DOHH2 (cell line): ENCODE measurements at regions not wholly inside any gene's neighbourhood (a gene's known extent, or its start where the extent isn't known, plus 50 kb on each side); places are given as distances from the start of the nearest gene placed in this dataset.

Experiments used
- H3F3A ChIP-seq: fragments of 200-600 bp; sonication (generic), shearing (Covaris generic); 2 replicates; pipeline ENCODE4 v1.6.0; 2016; ENCODE audit warnings: antibody characterized with exemption, mild to moderate bottlenecking; ENCODE audit not compliant: control insufficient read depth, insufficient read depth
- H3K27ac ChIP-seq: fragments of 200-600 bp; sonication (generic); 2 replicates; pipeline ENCODE4 v1.5.1; 2014; ENCODE audit warnings: low read depth, mild to moderate bottlenecking, low read length, moderate library complexity
- H3K27me3 ChIP-seq: fragments of 200-600 bp; sonication (generic); 2 replicates; pipeline ENCODE4 v1.6.1; 2014; ENCODE audit warnings: mild to moderate bottlenecking, low read length, mixed read lengths; ENCODE audit not compliant: control insufficient read depth
- H3K36me3 ChIP-seq: fragments of 200-600 bp; sonication (generic); 2 replicates; pipeline ENCODE4 v1.6.1; 2014; ENCODE audit warnings: mild to moderate bottlenecking, low read length, moderate library complexity, mixed read lengths; ENCODE audit not compliant: control insufficient read depth
- H3K4me1 ChIP-seq: fragments of 200-600 bp; sonication (generic); 2 replicates; pipeline ENCODE4 v1.6.1; 2014; ENCODE audit warnings: mild to moderate bottlenecking, low read length, mixed read lengths; ENCODE audit not compliant: control insufficient read depth
- H3K4me2 ChIP-seq: fragments of 200-600 bp; sonication (generic); 2 replicates; pipeline ENCODE4 v1.6.0; 2014; ENCODE audit warnings: mild to moderate bottlenecking, low read length, moderate library complexity
- H3K4me3 ChIP-seq: fragments of 200-600 bp; sonication (generic); 2 replicates; pipeline ENCODE4 v1.5.1; 2014; ENCODE audit warnings: mild to moderate bottlenecking, low read length, mixed read lengths
- H3K79me2 ChIP-seq: fragments of 200-600 bp; sonication (generic); 2 replicates; pipeline ENCODE4 v1.6.1; 2014; ENCODE audit warnings: mild to moderate bottlenecking, low read length, mixed read lengths; ENCODE audit not compliant: control insufficient read depth
- H3K9me2 ChIP-seq: fragments of 200-600 bp; sonication (generic); replicated peaks from 2 replicates; pipeline ENCODE4 v1.6.1; 2014; ENCODE audit warnings: mild to moderate bottlenecking, low read length, mixed read lengths; ENCODE audit not compliant: control insufficient read depth
- H3K9me3 ChIP-seq: fragments of 200-600 bp; sonication (generic); 2 replicates; pipeline ENCODE4 v1.6.1; 2014; ENCODE audit warnings: antibody characterized with exemption, low read length, mixed read lengths; ENCODE audit not compliant: control insufficient read depth, insufficient read depth
- H4K20me1 ChIP-seq: fragments of 200-600 bp; sonication (generic); 2 replicates; pipeline ENCODE4 v1.6.0; 2014; ENCODE audit warnings: low read depth, mild to moderate bottlenecking, antibody characterized with exemption, low read length, moderate library complexity; ENCODE audit not compliant: control insufficient read depth, insufficient read depth
- EZH2phosphoT487 ChIP-seq: fragments of 200-600 bp; sonication (generic); IDR thresholded peaks from 2 replicates; pipeline ENCODE4 v1.6.1; 2017; ENCODE audit warnings: borderline replicate concordance, mild to moderate bottlenecking, antibody characterized with exemption, low read length, moderate library complexity, mixed read lengths
- TF ChIP-seq, protein P1 (sequence below): fragments of 200-600 bp; sonication (generic); IDR thresholded peaks from one replicate; pipeline ENCODE4 v1.5.1; 2014; ENCODE audit warnings: antibody characterized with exemption, mild to moderate bottlenecking, low read depth, low read length; ENCODE audit not compliant: poor library complexity, severe bottlenecking

DNA sequence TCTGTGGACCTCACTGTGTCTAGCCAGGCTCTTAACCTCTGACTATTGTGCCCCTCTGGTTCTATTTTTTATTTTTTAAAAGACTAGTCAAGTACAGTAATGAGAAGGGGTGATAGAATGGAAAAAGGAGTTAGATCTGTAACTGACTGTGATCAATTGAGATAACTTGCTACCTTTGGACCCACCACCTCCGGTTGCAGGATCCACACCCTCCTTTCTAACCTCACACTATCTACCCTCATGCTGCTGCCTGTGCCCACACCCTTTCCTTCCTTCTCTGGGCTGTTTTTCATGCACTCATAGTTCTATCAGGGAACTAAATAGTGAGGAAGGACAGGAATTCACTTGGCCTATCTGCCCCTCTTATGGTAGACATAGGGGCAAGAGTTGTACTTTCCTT is 172.3 kb downstream of the KATNIP start:
- H3K36me3 ChIP-seq: no peaks in the 10 kb centered on the region
- no peak overlapping the region for H3K27ac ChIP-seq
- H3K79me2 ChIP-seq: no peaks in the 10 kb centered on the region
- no peaks in the 10 kb centered on the region for H3F3A ChIP-seq
- H3K9me3 ChIP-seq: no peaks in the 10 kb centered on the region
- H3K9me2 ChIP-seq: no peaks in the 10 kb centered on the region
- TF ChIP-seq, protein P1, sequence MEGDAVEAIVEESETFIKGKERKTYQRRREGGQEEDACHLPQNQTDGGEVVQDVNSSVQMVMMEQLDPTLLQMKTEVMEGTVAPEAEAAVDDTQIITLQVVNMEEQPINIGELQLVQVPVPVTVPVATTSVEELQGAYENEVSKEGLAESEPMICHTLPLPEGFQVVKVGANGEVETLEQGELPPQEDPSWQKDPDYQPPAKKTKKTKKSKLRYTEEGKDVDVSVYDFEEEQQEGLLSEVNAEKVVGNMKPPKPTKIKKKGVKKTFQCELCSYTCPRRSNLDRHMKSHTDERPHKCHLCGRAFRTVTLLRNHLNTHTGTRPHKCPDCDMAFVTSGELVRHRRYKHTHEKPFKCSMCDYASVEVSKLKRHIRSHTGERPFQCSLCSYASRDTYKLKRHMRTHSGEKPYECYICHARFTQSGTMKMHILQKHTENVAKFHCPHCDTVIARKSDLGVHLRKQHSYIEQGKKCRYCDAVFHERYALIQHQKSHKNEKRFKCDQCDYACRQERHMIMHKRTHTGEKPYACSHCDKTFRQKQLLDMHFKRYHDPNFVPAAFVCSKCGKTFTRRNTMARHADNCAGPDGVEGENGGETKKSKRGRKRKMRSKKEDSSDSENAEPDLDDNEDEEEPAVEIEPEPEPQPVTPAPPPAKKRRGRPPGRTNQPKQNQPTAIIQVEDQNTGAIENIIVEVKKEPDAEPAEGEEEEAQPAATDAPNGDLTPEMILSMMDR: no peak
- no peak for TF ChIP-seq EZH2phosphoT487
- no peak overlapping the region for H3K4me2 ChIP-seq
- H3K4me3 ChIP-seq: no peak overlapping the region
- no peaks in the 10 kb centered on the region for H3K27me3 ChIP-seq
- H4K20me1 ChIP-seq: no peaks in the 10 kb centered on the region
- H3K4me1 ChIP-seq: no peaks in the 10 kb centered on the region

DNA sequence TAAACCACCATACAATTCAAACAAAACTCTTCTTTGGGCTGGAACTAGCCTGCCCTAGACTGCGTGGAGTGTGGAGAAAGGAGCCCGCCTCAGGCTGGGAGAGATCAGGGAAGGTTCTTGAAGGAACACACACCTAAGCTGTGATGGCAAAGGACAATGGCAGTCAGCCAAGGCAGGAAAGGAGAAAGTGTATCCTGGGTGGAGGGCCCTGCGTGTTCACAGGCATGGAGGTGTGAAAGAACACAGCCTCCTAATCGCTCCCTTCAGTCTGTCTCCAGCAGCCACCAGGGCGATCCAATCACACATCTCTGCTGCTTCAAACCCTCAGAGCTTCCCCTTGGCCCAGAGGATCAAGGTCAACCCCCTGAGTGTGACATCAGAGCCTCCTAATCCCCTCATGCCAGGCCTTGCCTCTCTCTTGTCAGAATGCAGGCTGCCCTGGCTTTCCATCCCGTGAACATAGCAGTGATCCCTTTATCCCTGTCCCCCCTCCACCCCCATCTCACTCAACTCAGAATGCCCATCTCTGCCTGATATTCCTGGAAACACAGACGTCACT is 173.0 kb downstream of the KATNIP start:
- no peak overlapping the region for H3K4me3 ChIP-seq
- H4K20me1 ChIP-seq: no peaks in the 10 kb centered on the region
- no peaks in the 10 kb centered on the region for H3K4me1 ChIP-seq
- no peaks in the 10 kb centered on the region for H3F3A ChIP-seq
- H3K36me3 ChIP-seq: no peaks in the 10 kb centered on the region
- H3K4me2 ChIP-seq: no peak overlapping the region
- H3K9me3 ChIP-seq: no peaks in the 10 kb centered on the region
- H3K27me3 ChIP-seq: no peaks in the 10 kb centered on the region
- H3K9me2 ChIP-seq: no peaks in the 10 kb centered on the region
- TF ChIP-seq, protein P1: no peak
- TF ChIP-seq EZH2phosphoT487: no peak
- no peaks in the 10 kb centered on the region for H3K79me2 ChIP-seq
- H3K27ac ChIP-seq: no peak overlapping the region

DNA sequence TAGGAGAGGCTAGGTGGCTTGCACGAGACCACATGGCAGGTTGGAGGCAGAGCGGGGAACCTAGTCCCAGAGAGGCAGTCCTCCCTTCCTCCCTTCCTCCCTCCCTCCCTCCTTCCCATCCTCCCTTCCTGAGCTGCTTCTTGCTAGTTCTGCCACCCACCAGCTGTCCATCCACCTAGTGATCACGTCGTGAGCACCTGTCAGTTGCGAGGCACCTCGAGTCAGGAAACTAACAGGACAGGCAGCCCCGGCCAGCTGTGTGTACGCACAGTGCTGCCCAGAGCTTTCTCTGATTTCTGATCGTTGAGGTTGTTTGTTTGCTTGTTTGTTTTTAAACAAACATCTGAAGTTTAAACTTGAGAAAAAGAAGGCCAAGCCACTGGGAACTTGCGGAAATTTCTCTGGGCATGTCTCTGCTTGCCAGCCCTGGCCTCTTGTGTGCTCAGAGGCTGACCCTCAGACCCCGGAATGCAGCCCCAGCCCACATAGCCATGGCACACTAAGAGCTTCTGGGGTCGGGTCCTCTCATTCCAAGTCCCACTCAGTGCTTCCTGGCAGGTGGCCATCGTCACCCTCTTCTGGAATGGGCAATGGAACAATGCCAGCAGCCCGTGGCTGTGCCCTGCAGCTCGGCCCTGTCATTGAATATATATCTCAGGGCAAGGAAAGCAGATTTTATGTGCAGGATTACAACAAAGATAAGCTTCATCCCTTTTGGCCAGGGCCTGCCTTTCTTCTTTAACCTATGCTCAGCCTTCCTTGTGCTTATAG is 174.0 kb downstream of the KATNIP start:
- Histone ChIP-seq H3K9me3 (no peaks in the 10 kb centered on the region), H3K4me3 (no peak overlapping the region), H3K4me1 (no peaks in the 10 kb centered on the region), H4K20me1 (no peaks in the 10 kb centered on the region), H3F3A (no peaks in the 10 kb centered on the region), H3K36me3 (no peaks in the 10 kb centered on the region), H3K4me2 (no peak overlapping the region), H3K79me2 (no peaks in the 10 kb centered on the region), H3K27me3 (no peaks in the 10 kb centered on the region), H3K9me2 (no peaks in the 10 kb centered on the region), H3K27ac (no peak overlapping the region)
- TF ChIP-seq EZH2phosphoT487: no peak
- TF ChIP-seq, protein P1: no peak
